Prostate gland (tissue), 2 donors: ENCODE measurements at regions not wholly inside any gene's neighbourhood (a gene's known extent, or its start where the extent isn't known, plus 50 kb on each side); places are given as distances from the start of the nearest gene placed in this dataset.

Source experiments
- DNase-seq: peaks from one replicate; pipeline ENCODE4 v3.0.0-alpha.2; 2019; ENCODE audit warnings: low spot score
- H3K27ac ChIP-seq, 2 donors: fragments of 200-600 bp; sonication (generic); 2 replicates each; pipeline ENCODE4 v1.5.1; 2017 to 2019
- H3K27me3 ChIP-seq: fragments of 200-600 bp; sonication (generic); replicated peaks from 2 replicates; pipeline ENCODE4 v1.5.1; 2019; ENCODE audit not compliant: insufficient read depth
- H3K36me3 ChIP-seq, 2 donors: fragments of 200-600 bp; sonication (generic); 1 replicate in 1 of 2; 2 replicates in 1 of 2; pipeline versions ENCODE4 v1.5.1 to v1.8.1; 2017 to 2019
- H3K4me1 ChIP-seq: fragments of 200-600 bp; sonication (generic); replicated peaks from 2 replicates; pipeline ENCODE4 v1.5.1; 2019
- H3K4me3 ChIP-seq, 2 donors: fragments of 200-600 bp; sonication (generic); 2 replicates each; pipeline ENCODE4 v1.5.1; 2017 to 2019
- H3K9me3 ChIP-seq: fragments of 200-600 bp; sonication (generic); 2 replicates; pipeline ENCODE4 v1.5.1; 2017
- CTCF ChIP-seq, 4 experiments: fragments of 200-600 bp in 2 of 4; fragments of 450-650 bp in 2 of 4; sonication (generic) in 2 of 4; IDR thresholded peaks; 1 replicate in 3 of 4; 2 replicates in 1 of 4; pipeline ENCODE4 v1.5.1; 2016 to 2019; ENCODE audit warnings: antibody characterized with exemption in 4 of 4, mild to moderate bottlenecking in 2 of 4, moderate library complexity in 2 of 4
- POLR2A ChIP-seq: fragments of 450-650 bp; IDR thresholded peaks from one replicate; pipeline ENCODE4 v1.6.1; 2016; ENCODE audit warnings: antibody characterized with exemption, mild to moderate bottlenecking
- POLR2AphosphoS5 ChIP-seq: sonication (generic); formaldehyde crosslinking; IDR thresholded peaks from one replicate; pipeline ENCODE4 v1.6.1; 2017; ENCODE audit warnings: antibody characterized with exemption
- WGBS: methylation state at CpG from one replicate; pipeline ENCODE4 v1.1.5; 2018; 5-methylcytosine and 5-hydroxymethylcytosine counted together
- intact Hi-C: fragments of 100-400 bp; cut with DNase I; formaldehyde crosslinking; loops from one replicate; pipeline ENCODE4 v1.14.2; 2022

DNA sequence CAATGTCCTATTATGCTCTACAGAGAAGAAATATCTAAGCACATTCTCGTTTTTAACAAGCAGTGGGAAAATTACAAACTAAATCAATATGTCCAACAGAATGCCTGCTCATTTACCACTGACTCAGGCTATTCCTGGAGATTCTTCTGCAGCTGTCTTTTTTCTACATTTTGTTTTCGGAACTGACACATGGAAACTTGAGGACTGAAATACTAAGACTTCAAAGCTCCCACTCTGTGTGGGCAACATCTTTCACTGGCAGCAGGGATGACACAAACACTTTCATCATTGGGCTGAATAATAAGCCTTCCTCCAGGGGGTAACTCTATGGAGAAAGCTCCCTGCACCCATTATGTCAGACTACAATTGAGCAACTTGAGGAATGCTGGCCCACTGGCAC is 175.5 kb upstream of the NCAM2 start:
- Histone ChIP-seq H3K27me3 (no peaks in the 10 kb centered on the region), H3K36me3 (no peaks in the 10 kb centered on the region), H3K27ac (no peak overlapping the region), H3K9me3 (no peaks in the 10 kb centered on the region), H3K4me3 (no peak overlapping the region), H3K4me1 (no peaks in the 10 kb centered on the region)
- DNase-seq = no peak
- no peak for TF ChIP-seq CTCF (IDR thresholded peaks at IDR 0.05)
- no peak for TF ChIP-seq POLR2AphosphoS5
- no peak for TF ChIP-seq POLR2A
- 70% methylated on average over 2 of the region's 2 CpGs for WGBS
- intact Hi-C loops = no loop called here

DNA sequence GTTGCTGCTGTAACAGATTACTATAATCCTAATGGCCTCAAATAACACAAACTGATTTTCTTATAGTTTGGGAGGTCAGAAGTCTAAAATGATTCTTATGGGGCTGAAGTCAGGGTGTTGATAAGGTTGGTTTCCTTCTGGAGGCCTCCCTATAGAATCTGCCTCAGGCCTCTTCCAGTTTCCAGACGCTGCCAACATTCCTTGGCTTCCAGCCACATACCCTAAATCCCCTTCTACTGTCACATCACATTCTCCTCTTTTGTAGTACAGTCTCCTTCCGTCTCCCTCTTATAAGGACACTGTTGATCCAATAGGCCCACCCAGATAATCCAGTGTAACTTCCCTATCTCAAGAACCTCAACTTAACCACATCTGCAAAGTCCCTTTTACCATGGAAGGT is 145.3 kb upstream of the NCAM2 start:
- DNase-seq = no peak
- Histone ChIP-seq H3K4me3 (no peak overlapping the region), H3K4me1 (no peaks in the 10 kb centered on the region), H3K27ac (no peak overlapping the region), H3K9me3 (no peaks in the 10 kb centered on the region), H3K36me3 (no peaks in the 10 kb centered on the region), H3K27me3 (no peaks in the 10 kb centered on the region)
- intact Hi-C loops = no loop called here
- TF ChIP-seq CTCF (IDR thresholded peaks at IDR 0.05) = no peak
- TF ChIP-seq POLR2A = no peak
- no peak for TF ChIP-seq POLR2AphosphoS5
- 23% methylated on average over 2 of the region's 2 CpGs for WGBS

DNA sequence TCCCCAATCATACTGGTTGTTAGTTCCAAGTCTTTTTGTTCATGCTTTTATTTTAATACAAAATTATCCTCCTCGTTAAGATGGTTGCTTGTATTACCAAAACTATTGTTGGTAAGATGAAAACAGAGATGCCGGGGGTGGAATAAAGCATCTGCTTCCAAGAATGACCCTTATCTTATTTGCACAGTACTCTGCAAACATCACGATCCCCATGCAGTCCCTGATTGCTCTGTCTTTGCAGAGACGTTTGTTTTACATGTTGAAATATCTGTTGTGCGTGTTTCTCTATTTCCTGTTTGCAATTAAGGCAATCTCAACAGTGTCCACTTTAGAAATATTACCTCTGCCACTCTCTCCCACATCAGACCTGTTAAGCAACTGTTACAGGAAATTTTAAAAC is 141.3 kb upstream of the NCAM2 start:
- TF ChIP-seq CTCF (IDR thresholded peaks at IDR 0.05) (no peak), POLR2AphosphoS5 (no peak), POLR2A (no peak)
- 18% methylated on average over 5 of the region's 5 CpGs for WGBS
- Histone ChIP-seq H3K4me3 (no peak overlapping the region), H3K4me1 (no peaks in the 10 kb centered on the region), H3K36me3 (no peaks in the 10 kb centered on the region), H3K27ac (no peak overlapping the region), H3K27me3 (no peaks in the 10 kb centered on the region), H3K9me3 (no peaks in the 10 kb centered on the region)
- intact Hi-C loops = no loop called here
- no peak for DNase-seq

GRCh38 chr21:20874202-20874601 is 124.0 kb upstream of the NCAM2 start:
- Histone ChIP-seq H3K27ac (no peak overlapping the region), H3K4me3 (no peak overlapping the region), H3K36me3 (no peaks in the 10 kb centered on the region), H3K27me3 (no peaks in the 10 kb centered on the region), H3K4me1 (no peaks in the 10 kb centered on the region), H3K9me3 (no peaks in the 10 kb centered on the region)
- no peak for DNase-seq
- no peak for TF ChIP-seq POLR2A
- TF ChIP-seq CTCF (IDR thresholded peaks at IDR 0.05) = no peak
- no peak for TF ChIP-seq POLR2AphosphoS5
- WGBS = 80% methylated on average over 1 of the region's 1 CpG
- intact Hi-C loops = no loop called here

GRCh38 chr21:20875742-20876141 is 122.5 kb upstream of the NCAM2 start:
- DNase-seq = no peak
- Histone ChIP-seq H3K27ac (no peak overlapping the region), H3K27me3 (no peaks in the 10 kb centered on the region), H3K9me3 (no peaks in the 10 kb centered on the region), H3K4me3 (no peak overlapping the region), H3K36me3 (no peaks in the 10 kb centered on the region), H3K4me1 (no peaks in the 10 kb centered on the region)
- intact Hi-C loops = no loop called here
- TF ChIP-seq POLR2AphosphoS5 (no peak), POLR2A (no peak), CTCF (IDR thresholded peaks at IDR 0.05) (no peak)
